Thyroid gland (tissue), 4 donors: ENCODE measurements at regions not wholly inside any gene's neighbourhood (a gene's known extent, or its start where the extent isn't known, plus 50 kb on each side); places are given as distances from the start of the nearest gene placed in this dataset.
"Not testable (repeated sequence)": the region's sequence is repeated elsewhere in the genome, so short reads cannot be mapped to it uniquely, and the experiment has no call there.

Source experiments
- CTCF ChIP-seq, 6 experiments: fragments of 200-600 bp in 3 of 6; fragments of 450-650 bp in 3 of 6; sonication (generic) in 3 of 6; IDR thresholded peaks; one replicate each; pipeline ENCODE4 v1.5.1; 2016 to 2019; ENCODE audit warnings: antibody characterized with exemption in 6 of 6, mild to moderate bottlenecking in 2 of 6, inconsistent platforms in 1 of 6, moderate library complexity in 1 of 6
- POLR2A ChIP-seq, 2 donors: fragments of 450-650 bp; IDR thresholded peaks; one replicate each; pipeline ENCODE4 v1.6.1; 2017; ENCODE audit warnings: antibody characterized with exemption in 2 of 2, mild to moderate bottlenecking in 2 of 2, moderate library complexity in 1 of 2

GRCh38 chr3:11899389-11899788, 52.7 kb upstream of the TAMM41 start:
- not testable (repeated sequence) for TF ChIP-seq POLR2A, CTCF (IDR thresholded peaks at IDR 0.05)
